ENCODE measurements at regions not wholly inside any gene's neighbourhood (a gene's known extent, or its start where the extent isn't known, plus 50 kb on each side); places are given as distances from the start of the nearest gene placed in this dataset.
"Not testable (repeated sequence)": the region's sequence is repeated elsewhere in the genome, so short reads cannot be mapped to it uniquely, and the experiment has no call there.

GRCh38 chr2:111395350-111396128 is 274.8 kb downstream of the BCL2L11 start:
- not testable (repeated sequence) for H3K4me1 ChIP-seq (ENCODE audit: control insufficient read depth in 1 of 2, insufficient read depth in 1 of 2, low read depth in 1 of 2, low read length in 1 of 2); H3K36me3 ChIP-seq; H3K4me3 ChIP-seq (ENCODE audit: low read depth in 1 of 2, low read length in 1 of 2); H3K9me3 ChIP-seq; H3K27me3 ChIP-seq; H3K27ac ChIP-seq

DNA sequence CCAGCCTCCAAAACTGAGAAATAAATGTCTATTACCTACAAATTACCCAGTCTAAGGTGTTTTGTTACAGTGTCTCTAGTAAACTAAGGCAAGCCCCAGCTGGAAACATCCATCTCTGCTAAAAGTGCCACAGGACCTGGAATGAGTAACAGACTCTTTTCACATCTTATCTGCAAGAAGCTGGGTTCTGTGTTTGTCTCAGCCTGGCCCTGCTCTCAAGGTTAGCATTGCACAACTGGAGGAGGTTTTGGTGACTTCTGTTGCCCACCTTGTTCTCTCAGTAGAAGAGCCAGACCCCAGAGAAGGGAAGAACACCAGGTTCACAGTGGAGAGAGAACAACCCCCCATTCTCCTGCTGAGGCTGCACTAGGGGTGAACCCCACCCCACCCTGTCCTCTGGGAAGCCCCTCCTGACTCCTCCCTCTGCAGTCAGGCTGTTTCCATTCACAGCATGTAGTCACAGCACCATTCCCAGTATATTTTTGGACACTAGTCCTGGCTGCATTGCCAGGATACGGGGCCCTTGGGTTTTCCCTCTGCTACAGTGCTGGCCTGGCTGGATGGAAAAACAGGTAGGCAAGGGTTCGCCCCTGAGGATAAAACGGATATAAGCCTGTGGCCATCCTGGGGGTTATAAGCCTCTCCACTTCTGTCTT is 280.0 kb downstream of the BCL2L11 start:
- not testable (repeated sequence) for H3K36me3 ChIP-seq; H3K4me1 ChIP-seq (ENCODE audit: control insufficient read depth in 1 of 2, insufficient read depth in 1 of 2, low read depth in 1 of 2, low read length in 1 of 2); H3K27me3 ChIP-seq; H3K9me3 ChIP-seq; H3K4me3 ChIP-seq (ENCODE audit: low read depth in 1 of 2, low read length in 1 of 2); H3K27ac ChIP-seq

DNA sequence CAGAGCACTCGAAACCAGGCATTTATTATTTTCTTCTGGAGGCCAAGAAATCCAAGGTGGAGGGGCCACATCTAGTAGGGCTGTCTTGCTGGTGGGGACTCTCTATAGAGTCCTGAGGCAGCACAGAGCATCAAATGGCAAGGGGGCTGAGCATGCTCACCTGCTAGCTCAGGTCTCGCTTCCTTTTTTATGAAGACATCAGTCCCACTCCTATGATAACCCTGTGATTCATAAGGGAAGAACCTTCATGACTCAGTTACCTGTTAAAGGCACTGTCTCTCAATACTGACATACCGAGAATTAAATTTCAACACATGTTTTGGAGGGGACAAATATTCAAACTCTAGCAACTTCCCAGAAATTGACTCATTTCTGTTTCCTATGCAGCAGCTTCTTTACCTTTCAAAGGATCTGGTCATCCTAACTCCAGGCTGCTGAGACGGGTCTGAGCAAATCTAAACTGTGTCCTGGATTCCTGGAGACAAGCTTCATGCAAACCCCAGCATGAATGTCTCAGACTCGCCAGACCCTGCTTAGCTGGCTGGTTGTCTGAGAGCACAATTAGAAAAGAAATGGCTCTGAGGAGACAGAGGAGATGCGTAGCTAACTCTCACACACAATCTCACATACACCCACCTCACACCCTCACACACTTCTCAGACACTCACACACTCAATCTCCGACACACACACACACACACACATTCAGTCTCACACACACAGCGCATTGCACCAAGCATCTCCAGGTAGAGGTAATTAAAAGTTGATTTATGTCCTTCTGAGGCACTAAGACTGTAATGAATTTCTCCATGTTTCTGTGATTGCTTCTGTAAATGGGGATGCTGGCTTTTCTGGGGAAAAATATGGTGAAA is 280.8 kb downstream of the BCL2L11 start:
- not testable (repeated sequence) for H3K27me3 ChIP-seq; H3K4me1 ChIP-seq (ENCODE audit: control insufficient read depth in 1 of 2, insufficient read depth in 1 of 2, low read depth in 1 of 2, low read length in 1 of 2); H3K4me3 ChIP-seq (ENCODE audit: low read depth in 1 of 2, low read length in 1 of 2); H3K36me3 ChIP-seq; H3K9me3 ChIP-seq; H3K27ac ChIP-seq

- not testable (repeated sequence) for H3K27ac ChIP-seq; H3K4me1 ChIP-seq (ENCODE audit: control insufficient read depth in 1 of 2, insufficient read depth in 1 of 2, low read depth in 1 of 2, low read length in 1 of 2); H3K36me3 ChIP-seq; H3K27me3 ChIP-seq; H3K9me3 ChIP-seq; H3K4me3 ChIP-seq (ENCODE audit: low read depth in 1 of 2, low read length in 1 of 2)
Measured at GRCh38 chr2:111402450-111402849, 281.7 kb downstream of the BCL2L11 start.

DNA sequence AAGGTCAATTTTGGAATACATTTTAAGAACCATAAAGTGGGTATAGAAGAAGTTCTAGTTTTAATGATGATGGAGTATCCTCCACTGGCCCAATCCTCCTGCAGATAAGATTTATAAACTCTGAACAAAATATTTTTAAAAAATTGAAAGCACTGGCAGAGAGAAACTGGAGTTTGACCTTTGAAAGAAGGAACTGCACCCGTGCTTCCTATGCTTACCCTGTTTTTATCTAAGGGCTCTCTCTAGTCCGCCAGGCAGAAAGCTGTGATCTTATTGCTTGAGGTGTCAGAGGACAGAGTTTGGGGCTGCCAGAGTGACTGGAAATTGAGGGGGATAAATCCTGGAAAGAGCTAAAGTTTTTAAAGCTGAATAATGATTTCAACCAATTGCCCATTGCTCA is 282.6 kb downstream of the BCL2L11 start:
- not testable (repeated sequence) for H3K4me3 ChIP-seq (ENCODE audit: low read depth in 1 of 2, low read length in 1 of 2); H3K4me1 ChIP-seq (ENCODE audit: control insufficient read depth in 1 of 2, insufficient read depth in 1 of 2, low read depth in 1 of 2, low read length in 1 of 2); H3K9me3 ChIP-seq; H3K27me3 ChIP-seq; H3K36me3 ChIP-seq; H3K27ac ChIP-seq

DNA sequence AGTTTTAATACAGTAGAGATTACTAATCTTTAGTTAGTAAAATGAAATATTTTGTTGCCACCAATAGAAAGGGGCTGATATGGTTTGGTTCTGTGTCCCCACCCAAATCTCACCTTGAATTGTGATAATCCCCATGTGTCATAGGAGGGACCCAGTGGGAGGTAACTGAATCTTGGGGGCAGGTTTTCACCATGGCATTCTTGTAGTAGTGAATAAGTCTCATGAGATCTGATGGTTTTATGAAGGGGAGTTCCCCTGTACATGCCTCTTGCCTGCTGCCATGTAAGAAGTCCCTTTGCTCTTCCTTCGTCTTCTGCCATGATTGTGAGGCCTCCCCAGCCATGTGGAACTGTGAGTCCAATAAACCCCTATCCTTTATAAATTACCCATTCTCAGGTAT is 285.9 kb downstream of the BCL2L11 start:
- H3K4me1 ChIP-seq (ENCODE audit: control insufficient read depth in 1 of 2, insufficient read depth in 1 of 2, low read depth in 1 of 2, low read length in 1 of 2): peaks cover 10 to 22% of the 10 kb centered on the region in 2 experiments
- H3K36me3 ChIP-seq; H3K27ac ChIP-seq; H3K4me3 ChIP-seq (ENCODE audit: low read depth in 1 of 2, low read length in 1 of 2); H3K27me3 ChIP-seq; H3K9me3 ChIP-seq: not testable (repeated sequence)

- H3K4me3 ChIP-seq (ENCODE audit: low read depth in 1 of 2, low read length in 1 of 2); H3K27me3 ChIP-seq; H3K9me3 ChIP-seq; H3K36me3 ChIP-seq; H3K27ac ChIP-seq: not testable (repeated sequence)
- peaks cover 17 to 26% of the 10 kb centered on the region in 2 experiments for H3K4me1 ChIP-seq (ENCODE audit: control insufficient read depth in 1 of 2, insufficient read depth in 1 of 2, low read depth in 1 of 2, low read length in 1 of 2)
Measured at GRCh38 chr2:111407632-111408194, 287.0 kb downstream of the BCL2L11 start.

- H3K27me3 ChIP-seq, H3K27ac ChIP-seq: not testable (repeated sequence)
Measured at GRCh38 chr2:111410868-111411406, 290.2 kb downstream of the BCL2L11 start.

GRCh38 chr2:111411867-111412681 is 291.4 kb downstream of the BCL2L11 start:
- H3K36me3 ChIP-seq, H3K27me3 ChIP-seq, H3K9me3 ChIP-seq: not testable (repeated sequence)
- Histone ChIP-seq H3K4me3 (ENCODE audit: low read depth in 1 of 2, low read length in 1 of 2) (peak overlapping the region in 1 of 2 experiments; percentile 14), H3K4me1 (ENCODE audit: control insufficient read depth in 1 of 2, insufficient read depth in 1 of 2, low read depth in 1 of 2, low read length in 1 of 2) (peaks cover 30 to 33% of the 10 kb centered on the region in 2 experiments), H3K27ac (peak overlapping the region; percentile 18)

More at GRCh38 chr2:111410868-111411406, 290.2 kb downstream of the BCL2L11 start:
- Histone ChIP-seq H3K4me1 (ENCODE audit: control insufficient read depth in 1 of 2, insufficient read depth in 1 of 2, low read depth in 1 of 2, low read length in 1 of 2) (peaks cover 26 to 30% of the 10 kb centered on the region in 2 experiments), H3K4me3 (ENCODE audit: low read depth in 1 of 2, low read length in 1 of 2) (peak overlapping the region in 1 of 2 experiments; percentile 8)
- not testable (repeated sequence) for H3K36me3 ChIP-seq, H3K9me3 ChIP-seq

- H3K27me3 ChIP-seq; H3K9me3 ChIP-seq; H3K27ac ChIP-seq; H3K4me3 ChIP-seq (ENCODE audit: low read depth in 1 of 2, low read length in 1 of 2); H3K36me3 ChIP-seq: not testable (repeated sequence)
- peaks cover 30 to 34% of the 10 kb centered on the region in 2 experiments for H3K4me1 ChIP-seq (ENCODE audit: control insufficient read depth in 1 of 2, insufficient read depth in 1 of 2, low read depth in 1 of 2, low read length in 1 of 2)
Measured at GRCh38 chr2:111412841-111413650, 292.3 kb downstream of the BCL2L11 start.

DNA sequence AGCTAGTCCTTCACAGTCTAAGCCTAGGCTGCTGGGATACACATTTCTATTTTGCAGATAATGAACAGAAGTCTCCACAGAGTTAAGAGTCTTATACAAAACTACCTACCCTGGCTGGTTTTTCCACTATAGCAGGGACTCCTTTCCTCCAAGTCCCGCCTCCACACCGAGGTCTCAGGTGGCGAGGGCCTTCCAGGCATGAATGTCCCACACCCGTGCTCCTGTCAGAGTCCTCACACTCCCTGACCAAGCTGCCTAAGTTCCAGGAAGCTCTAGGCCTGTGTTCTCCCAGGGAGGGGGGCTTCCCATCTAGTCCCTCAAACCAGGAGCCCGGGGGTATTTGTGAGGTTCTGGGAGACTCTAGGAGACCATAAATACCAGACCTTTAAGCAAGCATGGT is 293.2 kb downstream of the BCL2L11 start:
- H3K9me3 ChIP-seq; H3K27ac ChIP-seq; H3K27me3 ChIP-seq; H3K36me3 ChIP-seq; H3K4me3 ChIP-seq (ENCODE audit: low read depth in 1 of 2, low read length in 1 of 2): not testable (repeated sequence)
- H3K4me1 ChIP-seq (ENCODE audit: control insufficient read depth in 1 of 2, insufficient read depth in 1 of 2, low read depth in 1 of 2, low read length in 1 of 2): peaks cover 25 to 32% of the 10 kb centered on the region in 2 experiments

All from neutrophil (primary cell).